ENCODE measurements at regions not wholly inside any gene's neighbourhood (a gene's known extent, or its start where the extent isn't known, plus 50 kb on each side); places are given as distances from the start of the nearest gene placed in this dataset.

DNA sequence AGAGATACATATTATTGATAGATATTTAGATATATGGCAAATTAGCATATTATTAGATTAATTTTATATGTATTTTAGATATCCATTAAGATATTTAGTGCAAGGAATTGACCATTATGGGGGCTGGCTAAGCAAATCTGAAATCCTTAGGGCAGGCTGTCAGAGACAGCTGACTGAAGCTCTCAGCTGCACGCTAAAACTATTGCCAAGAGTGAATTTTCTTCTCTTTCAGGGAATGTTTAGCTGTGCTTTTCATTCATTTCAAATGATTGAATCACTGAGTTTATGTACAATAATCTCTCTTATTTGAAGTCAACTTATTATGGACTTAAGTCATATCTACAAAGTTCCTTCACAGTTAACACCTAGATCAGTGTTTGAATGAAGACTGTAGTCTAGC lies 566.5 kb downstream of the LRFN5 start:
- ATAC-seq = no peak
- TF ChIP-seq ISL1 (CRISPR knock-in tag; IDR thresholded peaks at IDR 0.05) (no peak), ARNTL (CRISPR knock-in tag; IDR thresholded peaks at IDR 0.05; ENCODE audit: borderline replicate concordance, low read depth) (no peak), ZFP3 (CRISPR knock-in tag; IDR thresholded peaks at IDR 0.05) (no peak), OSR1 (CRISPR knock-in tag; IDR thresholded peaks at IDR 0.05) (no peak), PPARA (CRISPR knock-in tag; IDR thresholded peaks at IDR 0.05; ENCODE audit: borderline replicate concordance) (no peak), ZNF8 (CRISPR knock-in tag; IDR thresholded peaks at IDR 0.05) (no peak), TOX (CRISPR knock-in tag; IDR thresholded peaks at IDR 0.05; ENCODE audit: borderline replicate concordance) (no peak), SNAI2 (CRISPR knock-in tag; IDR thresholded peaks at IDR 0.05) (no peak), GLIS3 (CRISPR knock-in tag; IDR thresholded peaks at IDR 0.05) (no peak)
- TF ChIP-seq, protein P1, sequence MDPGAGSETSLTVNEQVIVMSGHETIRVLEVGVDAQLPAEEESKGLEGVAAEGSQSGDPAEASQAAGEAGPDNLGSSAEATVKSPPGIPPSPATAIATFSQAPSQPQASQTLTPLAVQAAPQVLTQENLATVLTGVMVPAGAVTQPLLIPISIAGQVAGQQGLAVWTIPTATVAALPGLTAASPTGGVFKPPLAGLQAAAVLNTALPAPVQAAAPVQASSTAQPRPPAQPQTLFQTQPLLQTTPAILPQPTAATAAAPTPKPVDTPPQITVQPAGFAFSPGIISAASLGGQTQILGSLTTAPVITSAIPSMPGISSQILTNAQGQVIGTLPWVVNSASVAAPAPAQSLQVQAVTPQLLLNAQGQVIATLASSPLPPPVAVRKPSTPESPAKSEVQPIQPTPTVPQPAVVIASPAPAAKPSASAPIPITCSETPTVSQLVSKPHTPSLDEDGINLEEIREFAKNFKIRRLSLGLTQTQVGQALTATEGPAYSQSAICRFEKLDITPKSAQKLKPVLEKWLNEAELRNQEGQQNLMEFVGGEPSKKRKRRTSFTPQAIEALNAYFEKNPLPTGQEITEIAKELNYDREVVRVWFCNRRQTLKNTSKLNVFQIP (CRISPR knock-in tag; IDR thresholded peaks at IDR 0.05; ENCODE audit: borderline replicate concordance, low read depth) = no peak
- TF ChIP-seq, protein P2, sequence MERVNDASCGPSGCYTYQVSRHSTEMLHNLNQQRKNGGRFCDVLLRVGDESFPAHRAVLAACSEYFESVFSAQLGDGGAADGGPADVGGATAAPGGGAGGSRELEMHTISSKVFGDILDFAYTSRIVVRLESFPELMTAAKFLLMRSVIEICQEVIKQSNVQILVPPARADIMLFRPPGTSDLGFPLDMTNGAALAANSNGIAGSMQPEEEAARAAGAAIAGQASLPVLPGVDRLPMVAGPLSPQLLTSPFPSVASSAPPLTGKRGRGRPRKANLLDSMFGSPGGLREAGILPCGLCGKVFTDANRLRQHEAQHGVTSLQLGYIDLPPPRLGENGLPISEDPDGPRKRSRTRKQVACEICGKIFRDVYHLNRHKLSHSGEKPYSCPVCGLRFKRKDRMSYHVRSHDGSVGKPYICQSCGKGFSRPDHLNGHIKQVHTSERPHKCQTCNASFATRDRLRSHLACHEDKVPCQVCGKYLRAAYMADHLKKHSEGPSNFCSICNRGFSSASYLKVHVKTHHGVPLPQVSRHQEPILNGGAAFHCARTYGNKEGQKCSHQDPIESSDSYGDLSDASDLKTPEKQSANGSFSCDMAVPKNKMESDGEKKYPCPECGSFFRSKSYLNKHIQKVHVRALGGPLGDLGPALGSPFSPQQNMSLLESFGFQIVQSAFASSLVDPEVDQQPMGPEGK (CRISPR knock-in tag; IDR thresholded peaks at IDR 0.05; ENCODE audit: borderline replicate concordance) = no peak
- TF ChIP-seq, protein P3, sequence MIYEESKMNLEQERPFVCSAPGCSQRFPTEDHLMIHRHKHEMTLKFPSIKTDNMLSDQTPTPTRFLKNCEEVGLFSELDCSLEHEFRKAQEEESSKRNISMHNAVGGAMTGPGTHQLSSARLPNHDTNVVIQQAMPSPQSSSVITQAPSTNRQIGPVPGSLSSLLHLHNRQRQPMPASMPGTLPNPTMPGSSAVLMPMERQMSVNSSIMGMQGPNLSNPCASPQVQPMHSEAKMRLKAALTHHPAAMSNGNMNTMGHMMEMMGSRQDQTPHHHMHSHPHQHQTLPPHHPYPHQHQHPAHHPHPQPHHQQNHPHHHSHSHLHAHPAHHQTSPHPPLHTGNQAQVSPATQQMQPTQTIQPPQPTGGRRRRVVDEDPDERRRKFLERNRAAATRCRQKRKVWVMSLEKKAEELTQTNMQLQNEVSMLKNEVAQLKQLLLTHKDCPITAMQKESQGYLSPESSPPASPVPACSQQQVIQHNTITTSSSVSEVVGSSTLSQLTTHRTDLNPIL (CRISPR knock-in tag; IDR thresholded peaks at IDR 0.05; ENCODE audit: low read depth) = no peak

DNA sequence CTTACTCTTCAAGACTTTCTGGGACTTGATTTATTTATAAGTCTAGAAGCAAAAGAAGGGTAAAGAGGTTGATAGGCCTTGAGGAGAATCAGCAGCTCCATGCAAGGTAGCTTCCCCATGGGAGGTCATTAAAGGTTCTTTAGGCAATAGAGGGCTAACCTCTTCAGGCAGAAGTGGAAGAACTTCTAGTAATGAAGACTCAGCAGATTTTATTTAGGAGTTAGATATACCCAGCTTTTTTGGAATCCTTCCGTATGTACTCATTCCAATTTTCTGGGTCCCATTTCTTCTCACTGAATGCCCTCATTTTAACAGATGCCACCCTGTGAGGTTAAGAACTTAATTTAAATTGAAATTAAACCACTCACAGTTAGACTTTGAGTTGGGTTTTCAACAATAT lies 565.6 kb downstream of the LRFN5 start:
- ATAC-seq = no peak
- no peak for TF ChIP-seq ZFP3 (CRISPR knock-in tag; IDR thresholded peaks at IDR 0.05)
- TF ChIP-seq, protein P4, sequence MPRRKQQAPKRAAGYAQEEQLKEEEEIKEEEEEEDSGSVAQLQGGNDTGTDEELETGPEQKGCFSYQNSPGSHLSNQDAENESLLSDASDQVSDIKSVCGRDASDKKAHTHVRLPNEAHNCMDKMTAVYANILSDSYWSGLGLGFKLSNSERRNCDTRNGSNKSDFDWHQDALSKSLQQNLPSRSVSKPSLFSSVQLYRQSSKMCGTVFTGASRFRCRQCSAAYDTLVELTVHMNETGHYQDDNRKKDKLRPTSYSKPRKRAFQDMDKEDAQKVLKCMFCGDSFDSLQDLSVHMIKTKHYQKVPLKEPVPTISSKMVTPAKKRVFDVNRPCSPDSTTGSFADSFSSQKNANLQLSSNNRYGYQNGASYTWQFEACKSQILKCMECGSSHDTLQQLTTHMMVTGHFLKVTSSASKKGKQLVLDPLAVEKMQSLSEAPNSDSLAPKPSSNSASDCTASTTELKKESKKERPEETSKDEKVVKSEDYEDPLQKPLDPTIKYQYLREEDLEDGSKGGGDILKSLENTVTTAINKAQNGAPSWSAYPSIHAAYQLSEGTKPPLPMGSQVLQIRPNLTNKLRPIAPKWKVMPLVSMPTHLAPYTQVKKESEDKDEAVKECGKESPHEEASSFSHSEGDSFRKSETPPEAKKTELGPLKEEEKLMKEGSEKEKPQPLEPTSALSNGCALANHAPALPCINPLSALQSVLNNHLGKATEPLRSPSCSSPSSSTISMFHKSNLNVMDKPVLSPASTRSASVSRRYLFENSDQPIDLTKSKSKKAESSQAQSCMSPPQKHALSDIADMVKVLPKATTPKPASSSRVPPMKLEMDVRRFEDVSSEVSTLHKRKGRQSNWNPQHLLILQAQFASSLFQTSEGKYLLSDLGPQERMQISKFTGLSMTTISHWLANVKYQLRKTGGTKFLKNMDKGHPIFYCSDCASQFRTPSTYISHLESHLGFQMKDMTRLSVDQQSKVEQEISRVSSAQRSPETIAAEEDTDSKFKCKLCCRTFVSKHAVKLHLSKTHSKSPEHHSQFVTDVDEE (CRISPR knock-in tag; IDR thresholded peaks at IDR 0.05) = no peak

DNA sequence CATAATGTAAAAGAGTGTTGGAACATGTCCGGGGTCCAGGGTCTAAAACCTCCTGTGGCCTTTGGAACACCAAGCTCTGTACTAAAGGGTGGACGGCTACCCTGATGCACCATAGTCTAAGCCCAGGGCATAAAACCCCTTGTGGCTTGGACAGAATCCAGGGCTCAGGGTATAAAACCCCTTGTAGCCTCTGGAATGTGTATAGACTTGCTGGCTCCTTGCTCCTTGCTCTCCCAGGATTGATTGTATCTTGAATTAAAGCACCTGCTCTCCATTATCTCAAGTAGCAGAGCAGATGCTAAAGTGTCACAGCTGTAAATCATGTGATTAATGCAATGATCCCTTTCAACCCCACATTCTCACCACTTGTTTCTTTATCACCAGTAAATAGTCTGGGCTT lies 556.5 kb downstream of the LRFN5 start:
- no peak for ATAC-seq
- TF ChIP-seq ZFP30 (CRISPR knock-in tag; IDR thresholded peaks at IDR 0.05) = no peak
- TF ChIP-seq SNAI2 (CRISPR knock-in tag; IDR thresholded peaks at IDR 0.05) = no peak

DNA sequence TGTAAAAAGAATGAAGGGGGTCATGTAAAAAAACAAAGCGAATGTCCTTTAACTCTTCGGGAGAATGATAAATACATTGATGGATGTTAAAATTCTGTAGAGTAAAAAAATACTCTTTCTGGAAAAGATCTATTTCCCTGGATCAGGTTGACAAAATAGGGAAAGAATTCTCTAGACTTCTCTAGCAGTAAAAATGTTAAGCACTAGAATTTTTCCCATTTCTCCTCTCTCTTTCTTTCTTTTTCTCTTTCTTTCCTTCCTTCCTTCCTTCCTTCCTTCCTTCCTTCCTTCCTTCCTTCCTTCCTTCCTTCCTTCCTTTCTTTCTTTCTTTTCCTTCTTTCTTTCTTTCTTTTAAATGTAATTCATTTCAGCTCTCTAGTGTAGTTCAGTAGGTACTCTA lies 552.5 kb downstream of the LRFN5 start:
- no peak for ATAC-seq
- no peak for TF ChIP-seq ZNF8 (CRISPR knock-in tag; IDR thresholded peaks at IDR 0.05)
- no peak for TF ChIP-seq TCF4 (CRISPR knock-in tag; IDR thresholded peaks at IDR 0.05; ENCODE audit: borderline replicate concordance)
- TF ChIP-seq, protein P5, sequence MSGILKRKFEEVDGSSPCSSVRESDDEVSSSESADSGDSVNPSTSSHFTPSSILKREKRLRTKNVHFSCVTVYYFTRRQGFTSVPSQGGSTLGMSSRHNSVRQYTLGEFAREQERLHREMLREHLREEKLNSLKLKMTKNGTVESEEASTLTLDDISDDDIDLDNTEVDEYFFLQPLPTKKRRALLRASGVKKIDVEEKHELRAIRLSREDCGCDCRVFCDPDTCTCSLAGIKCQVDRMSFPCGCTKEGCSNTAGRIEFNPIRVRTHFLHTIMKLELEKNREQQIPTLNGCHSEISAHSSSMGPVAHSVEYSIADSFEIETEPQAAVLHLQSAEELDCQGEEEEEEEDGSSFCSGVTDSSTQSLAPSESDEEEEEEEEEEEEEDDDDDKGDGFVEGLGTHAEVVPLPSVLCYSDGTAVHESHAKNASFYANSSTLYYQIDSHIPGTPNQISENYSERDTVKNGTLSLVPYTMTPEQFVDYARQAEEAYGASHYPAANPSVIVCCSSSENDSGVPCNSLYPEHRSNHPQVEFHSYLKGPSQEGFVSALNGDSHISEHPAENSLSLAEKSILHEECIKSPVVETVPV (CRISPR knock-in tag; IDR thresholded peaks at IDR 0.05) = no peak
- TF ChIP-seq GLIS3 (CRISPR knock-in tag; IDR thresholded peaks at IDR 0.05) = no peak
- no peak for TF ChIP-seq BACH2 (CRISPR knock-in tag; IDR thresholded peaks at IDR 0.05; ENCODE audit: borderline replicate concordance)
- no peak for TF ChIP-seq ZFP3 (CRISPR knock-in tag; IDR thresholded peaks at IDR 0.05)
- TF ChIP-seq RARB (CRISPR knock-in tag; IDR thresholded peaks at IDR 0.05) = no peak
